ENCODE measurements at regions not wholly inside any gene's neighbourhood (a gene's known extent, or its start where the extent isn't known, plus 50 kb on each side); places are given as distances from the start of the nearest gene placed in this dataset.

DNA sequence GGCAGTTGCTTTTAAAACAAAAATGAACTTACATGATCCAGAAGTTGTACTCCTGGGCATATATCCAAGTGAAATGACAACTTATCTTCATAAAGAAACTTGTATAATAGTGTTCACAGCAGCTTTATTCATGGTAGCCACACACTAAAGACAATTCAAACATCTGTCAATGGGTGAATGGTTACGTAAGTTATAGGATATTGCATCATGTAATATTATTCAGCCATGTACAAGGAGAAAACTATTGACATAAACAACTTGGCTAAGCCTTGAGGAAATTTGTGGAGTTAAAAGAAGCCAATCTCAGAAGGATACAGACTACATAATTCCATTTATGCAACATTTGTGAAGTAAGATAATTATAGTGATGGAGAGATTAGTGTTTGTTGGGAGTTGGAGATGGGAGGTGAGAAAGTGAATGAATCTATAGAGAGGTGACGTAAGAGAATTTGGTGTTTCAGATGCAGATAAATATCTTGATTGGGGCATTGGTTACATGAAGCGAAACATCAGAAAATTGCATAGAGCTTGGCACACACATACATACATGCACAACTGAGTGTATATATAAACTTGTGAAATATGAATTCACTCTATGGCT is 49.9 kb upstream of the GRIK1 start (continued):
- TF ChIP-seq, protein P1, sequence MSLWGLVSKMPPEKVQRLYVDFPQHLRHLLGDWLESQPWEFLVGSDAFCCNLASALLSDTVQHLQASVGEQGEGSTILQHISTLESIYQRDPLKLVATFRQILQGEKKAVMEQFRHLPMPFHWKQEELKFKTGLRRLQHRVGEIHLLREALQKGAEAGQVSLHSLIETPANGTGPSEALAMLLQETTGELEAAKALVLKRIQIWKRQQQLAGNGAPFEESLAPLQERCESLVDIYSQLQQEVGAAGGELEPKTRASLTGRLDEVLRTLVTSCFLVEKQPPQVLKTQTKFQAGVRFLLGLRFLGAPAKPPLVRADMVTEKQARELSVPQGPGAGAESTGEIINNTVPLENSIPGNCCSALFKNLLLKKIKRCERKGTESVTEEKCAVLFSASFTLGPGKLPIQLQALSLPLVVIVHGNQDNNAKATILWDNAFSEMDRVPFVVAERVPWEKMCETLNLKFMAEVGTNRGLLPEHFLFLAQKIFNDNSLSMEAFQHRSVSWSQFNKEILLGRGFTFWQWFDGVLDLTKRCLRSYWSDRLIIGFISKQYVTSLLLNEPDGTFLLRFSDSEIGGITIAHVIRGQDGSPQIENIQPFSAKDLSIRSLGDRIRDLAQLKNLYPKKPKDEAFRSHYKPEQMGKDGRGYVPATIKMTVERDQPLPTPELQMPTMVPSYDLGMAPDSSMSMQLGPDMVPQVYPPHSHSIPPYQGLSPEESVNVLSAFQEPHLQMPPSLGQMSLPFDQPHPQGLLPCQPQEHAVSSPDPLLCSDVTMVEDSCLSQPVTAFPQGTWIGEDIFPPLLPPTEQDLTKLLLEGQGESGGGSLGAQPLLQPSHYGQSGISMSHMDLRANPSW (CRISPR knock-in tag; IDR thresholded peaks at IDR 0.05), result no peak
- TF ChIP-seq, protein P2, sequence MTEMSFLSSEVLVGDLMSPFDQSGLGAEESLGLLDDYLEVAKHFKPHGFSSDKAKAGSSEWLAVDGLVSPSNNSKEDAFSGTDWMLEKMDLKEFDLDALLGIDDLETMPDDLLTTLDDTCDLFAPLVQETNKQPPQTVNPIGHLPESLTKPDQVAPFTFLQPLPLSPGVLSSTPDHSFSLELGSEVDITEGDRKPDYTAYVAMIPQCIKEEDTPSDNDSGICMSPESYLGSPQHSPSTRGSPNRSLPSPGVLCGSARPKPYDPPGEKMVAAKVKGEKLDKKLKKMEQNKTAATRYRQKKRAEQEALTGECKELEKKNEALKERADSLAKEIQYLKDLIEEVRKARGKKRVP (CRISPR knock-in tag; IDR thresholded peaks at IDR 0.05), result peak; percentile 75; the same call in 1 of the 2 replicates
- TF ChIP-seq ZNF436 (CRISPR knock-in tag; IDR thresholded peaks at IDR 0.05) (no peak), RBM14 (IDR thresholded peaks at IDR 0.05; ENCODE audit: borderline replicate concordance, insufficient read depth, low read depth, low read length) (no peak), PCBP1 (IDR thresholded peaks at IDR 0.05; ENCODE audit: low read depth, low read length, poor library complexity, severe bottlenecking) (no peak), ZFPM2 (CRISPR knock-in tag; IDR thresholded peaks at IDR 0.05) (no peak), ILK (tag; IDR thresholded peaks at IDR 0.05; ENCODE audit: borderline replicate concordance, low read depth) (no peak), PCBP2 (IDR thresholded peaks at IDR 0.05; ENCODE audit: low read depth, low read length, poor library complexity, severe bottlenecking) (no peak), BRD4 (IDR thresholded peaks at IDR 0.05) (no peak), ZNF184 (CRISPR knock-in tag; IDR thresholded peaks at IDR 0.05) (no peak)
- TF ChIP-seq, protein P3, sequence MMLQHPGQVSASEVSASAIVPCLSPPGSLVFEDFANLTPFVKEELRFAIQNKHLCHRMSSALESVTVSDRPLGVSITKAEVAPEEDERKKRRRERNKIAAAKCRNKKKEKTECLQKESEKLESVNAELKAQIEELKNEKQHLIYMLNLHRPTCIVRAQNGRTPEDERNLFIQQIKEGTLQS (IDR thresholded peaks at IDR 0.05), result peak; percentile 76
- TF ChIP-seq, protein P3 (CRISPR knock-in tag; conservative IDR thresholded peaks at IDR 0.05), result no peak
- TF ChIP-seq, protein P4, sequence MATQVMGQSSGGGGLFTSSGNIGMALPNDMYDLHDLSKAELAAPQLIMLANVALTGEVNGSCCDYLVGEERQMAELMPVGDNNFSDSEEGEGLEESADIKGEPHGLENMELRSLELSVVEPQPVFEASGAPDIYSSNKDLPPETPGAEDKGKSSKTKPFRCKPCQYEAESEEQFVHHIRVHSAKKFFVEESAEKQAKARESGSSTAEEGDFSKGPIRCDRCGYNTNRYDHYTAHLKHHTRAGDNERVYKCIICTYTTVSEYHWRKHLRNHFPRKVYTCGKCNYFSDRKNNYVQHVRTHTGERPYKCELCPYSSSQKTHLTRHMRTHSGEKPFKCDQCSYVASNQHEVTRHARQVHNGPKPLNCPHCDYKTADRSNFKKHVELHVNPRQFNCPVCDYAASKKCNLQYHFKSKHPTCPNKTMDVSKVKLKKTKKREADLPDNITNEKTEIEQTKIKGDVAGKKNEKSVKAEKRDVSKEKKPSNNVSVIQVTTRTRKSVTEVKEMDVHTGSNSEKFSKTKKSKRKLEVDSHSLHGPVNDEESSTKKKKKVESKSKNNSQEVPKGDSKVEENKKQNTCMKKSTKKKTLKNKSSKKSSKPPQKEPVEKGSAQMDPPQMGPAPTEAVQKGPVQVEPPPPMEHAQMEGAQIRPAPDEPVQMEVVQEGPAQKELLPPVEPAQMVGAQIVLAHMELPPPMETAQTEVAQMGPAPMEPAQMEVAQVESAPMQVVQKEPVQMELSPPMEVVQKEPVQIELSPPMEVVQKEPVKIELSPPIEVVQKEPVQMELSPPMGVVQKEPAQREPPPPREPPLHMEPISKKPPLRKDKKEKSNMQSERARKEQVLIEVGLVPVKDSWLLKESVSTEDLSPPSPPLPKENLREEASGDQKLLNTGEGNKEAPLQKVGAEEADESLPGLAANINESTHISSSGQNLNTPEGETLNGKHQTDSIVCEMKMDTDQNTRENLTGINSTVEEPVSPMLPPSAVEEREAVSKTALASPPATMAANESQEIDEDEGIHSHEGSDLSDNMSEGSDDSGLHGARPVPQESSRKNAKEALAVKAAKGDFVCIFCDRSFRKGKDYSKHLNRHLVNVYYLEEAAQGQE (IDR thresholded peaks at IDR 0.05; ENCODE audit: borderline replicate concordance), result no peak
- TF ChIP-seq, protein P4 (CRISPR knock-in tag; IDR thresholded peaks at IDR 0.05; ENCODE audit: low read depth), result no peak
- TF ChIP-seq, protein P5, sequence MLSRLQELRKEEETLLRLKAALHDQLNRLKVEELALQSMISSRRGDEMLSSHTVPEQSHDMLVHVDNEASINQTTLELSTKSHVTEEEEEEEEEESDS (CRISPR knock-in tag; IDR thresholded peaks at IDR 0.05), result no peak

All from K562 (cell line).